22Rv1 (cell line): ENCODE measurements at regions not wholly inside any gene's neighbourhood (a gene's known extent, or its start where the extent isn't known, plus 50 kb on each side); places are given as distances from the start of the nearest gene placed in this dataset.

Source experiments
- ZFX ChIP-seq: fragments of 450-650 bp; IDR thresholded peaks from 2 replicates; pipeline ENCODE4 v1.6.1; 2017; ENCODE audit warnings: antibody characterized with exemption, borderline replicate concordance
- TF ChIP-seq, protein P1 (sequence below): fragments of 450-650 bp; IDR thresholded peaks from 2 replicates; pipeline ENCODE4 v1.5.1; 2017; ENCODE audit warnings: mild to moderate bottlenecking

DNA sequence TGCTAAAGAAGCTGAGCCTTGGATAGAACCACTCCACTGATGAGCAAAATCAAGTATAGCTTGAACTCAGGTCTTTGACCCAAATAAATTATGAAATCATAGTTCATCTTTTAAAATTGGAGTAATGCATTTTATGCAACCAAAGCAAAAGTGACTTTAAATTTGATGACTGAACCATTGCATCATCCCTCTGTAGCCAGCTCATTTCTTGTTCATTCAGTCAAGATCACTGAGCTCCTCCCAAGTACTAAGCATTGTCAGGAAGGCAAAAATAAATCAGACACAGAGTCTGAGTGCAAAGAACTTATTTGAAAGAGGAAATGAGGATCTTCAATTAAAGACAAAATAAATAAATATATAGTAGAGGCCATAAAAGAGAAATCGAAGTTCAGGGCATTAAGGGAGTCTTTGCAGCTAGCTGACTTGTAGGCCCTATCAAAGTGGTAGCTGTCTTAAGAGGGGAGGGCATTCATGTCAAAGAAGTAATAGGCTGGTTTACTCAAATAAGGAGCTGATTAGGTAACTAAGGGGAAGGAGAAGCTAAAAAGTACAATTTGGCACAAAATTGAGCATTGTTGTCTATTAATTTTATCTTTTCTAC lies 411.8 kb downstream of the MTX2 start:
- TF ChIP-seq, protein P1, sequence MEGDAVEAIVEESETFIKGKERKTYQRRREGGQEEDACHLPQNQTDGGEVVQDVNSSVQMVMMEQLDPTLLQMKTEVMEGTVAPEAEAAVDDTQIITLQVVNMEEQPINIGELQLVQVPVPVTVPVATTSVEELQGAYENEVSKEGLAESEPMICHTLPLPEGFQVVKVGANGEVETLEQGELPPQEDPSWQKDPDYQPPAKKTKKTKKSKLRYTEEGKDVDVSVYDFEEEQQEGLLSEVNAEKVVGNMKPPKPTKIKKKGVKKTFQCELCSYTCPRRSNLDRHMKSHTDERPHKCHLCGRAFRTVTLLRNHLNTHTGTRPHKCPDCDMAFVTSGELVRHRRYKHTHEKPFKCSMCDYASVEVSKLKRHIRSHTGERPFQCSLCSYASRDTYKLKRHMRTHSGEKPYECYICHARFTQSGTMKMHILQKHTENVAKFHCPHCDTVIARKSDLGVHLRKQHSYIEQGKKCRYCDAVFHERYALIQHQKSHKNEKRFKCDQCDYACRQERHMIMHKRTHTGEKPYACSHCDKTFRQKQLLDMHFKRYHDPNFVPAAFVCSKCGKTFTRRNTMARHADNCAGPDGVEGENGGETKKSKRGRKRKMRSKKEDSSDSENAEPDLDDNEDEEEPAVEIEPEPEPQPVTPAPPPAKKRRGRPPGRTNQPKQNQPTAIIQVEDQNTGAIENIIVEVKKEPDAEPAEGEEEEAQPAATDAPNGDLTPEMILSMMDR, result no peak
- TF ChIP-seq ZFX, result no peak
